ENCODE measurements at regions not wholly inside any gene's neighbourhood (a gene's known extent, or its start where the extent isn't known, plus 50 kb on each side); places are given as distances from the start of the nearest gene placed in this dataset.

- TF ChIP-seq CTCF (conservative IDR thresholded peaks at IDR 0.05; ENCODE audit: low read length) (no peak), EZH2phosphoT487 (IDR thresholded peaks at IDR 0.05; ENCODE audit: borderline replicate concordance, low read depth, low read length) (no peak)
Observed at GRCh38 chr16:79429381-79430190, 171.0 kb downstream of the MAF start.
